NCI-H82 (cell line): ENCODE measurements at regions not wholly inside any gene's neighbourhood (a gene's known extent, or its start where the extent isn't known, plus 50 kb on each side); places are given as distances from the start of the nearest gene placed in this dataset.

Source experiments
- DNase-seq: peaks from one replicate; lab custom pipeline; 2025; lab: John Stamatoyannopoulos, UW

DNA sequence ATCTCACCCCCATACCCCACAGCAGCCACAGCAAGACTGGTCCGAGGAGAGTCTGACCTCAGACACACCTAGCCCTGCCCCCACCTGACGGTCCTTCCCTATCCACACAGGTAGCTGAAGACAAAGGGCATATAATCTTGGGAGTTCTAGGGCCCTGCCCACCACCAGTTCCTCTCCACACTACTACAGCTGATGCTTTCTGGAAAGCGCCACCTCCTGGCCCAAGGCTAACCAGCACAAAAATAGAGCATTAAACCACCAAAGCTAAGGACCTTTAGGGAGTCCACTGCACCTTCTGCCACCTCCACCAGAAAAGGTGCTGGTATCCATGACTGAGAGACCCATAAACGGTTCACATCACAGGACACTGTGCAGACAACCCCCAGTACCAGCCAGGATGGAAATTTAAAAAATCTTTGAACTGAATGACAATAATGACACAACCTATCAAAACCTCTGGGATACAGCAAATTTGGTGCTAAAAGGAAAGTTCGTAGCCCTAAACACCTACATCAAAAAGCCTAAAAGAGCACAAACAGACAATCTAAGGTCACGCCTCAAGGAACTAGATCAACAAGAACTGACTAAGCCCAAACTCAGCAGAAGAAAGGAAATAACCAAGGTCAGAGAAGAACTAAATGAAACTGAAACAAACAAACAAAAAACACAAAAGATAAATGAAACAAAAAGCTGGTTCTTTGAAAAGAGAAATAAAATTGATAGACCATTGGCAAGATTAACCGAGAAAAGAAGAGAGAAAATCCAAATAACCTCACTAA is 122.1 kb upstream of the TPRG1 start:
- DNase-seq: no peak

DNA sequence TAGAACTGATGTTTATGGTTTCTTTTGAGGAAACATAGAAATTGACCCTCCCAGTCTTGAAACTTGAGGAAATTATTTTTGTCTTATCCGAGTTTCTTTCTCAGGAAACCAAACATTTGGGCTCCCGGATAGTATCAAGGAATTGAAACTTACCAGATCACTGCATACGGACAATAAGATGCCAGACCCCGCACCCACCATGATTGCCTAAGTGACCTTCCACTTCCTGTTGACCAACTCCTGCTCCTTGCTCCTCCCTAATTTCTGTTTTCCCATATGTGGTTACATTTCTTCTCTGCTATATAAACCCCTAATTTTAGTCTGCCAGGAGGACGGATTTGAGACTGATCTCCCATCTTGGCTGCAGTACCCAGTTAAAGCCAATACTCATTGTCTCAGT is 118.4 kb upstream of the TPRG1 start:
- no peak for DNase-seq

- no peak for DNase-seq
Observed at GRCh38 chr3:189056646-189057335, 115.0 kb upstream of the TPRG1 start.

DNA sequence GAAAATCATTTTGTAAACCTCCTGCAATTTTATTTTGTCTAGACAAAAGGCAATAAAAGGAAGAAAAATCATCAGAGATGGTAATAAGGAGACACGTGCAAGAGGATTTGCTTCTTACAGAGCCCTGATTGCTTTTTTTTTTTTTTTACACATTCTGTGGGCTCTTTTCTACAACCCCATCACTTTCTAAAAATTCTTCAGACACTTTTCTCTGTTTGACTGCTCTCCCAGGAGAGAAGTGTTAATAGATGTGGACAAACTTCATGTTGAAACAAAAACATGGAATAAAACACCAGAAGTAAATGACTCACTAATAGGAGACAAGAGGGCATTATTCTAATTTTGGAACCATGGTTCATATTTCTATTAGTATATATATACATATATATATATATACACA is 114.4 kb upstream of the TPRG1 start:
- DNase-seq: no peak

DNA sequence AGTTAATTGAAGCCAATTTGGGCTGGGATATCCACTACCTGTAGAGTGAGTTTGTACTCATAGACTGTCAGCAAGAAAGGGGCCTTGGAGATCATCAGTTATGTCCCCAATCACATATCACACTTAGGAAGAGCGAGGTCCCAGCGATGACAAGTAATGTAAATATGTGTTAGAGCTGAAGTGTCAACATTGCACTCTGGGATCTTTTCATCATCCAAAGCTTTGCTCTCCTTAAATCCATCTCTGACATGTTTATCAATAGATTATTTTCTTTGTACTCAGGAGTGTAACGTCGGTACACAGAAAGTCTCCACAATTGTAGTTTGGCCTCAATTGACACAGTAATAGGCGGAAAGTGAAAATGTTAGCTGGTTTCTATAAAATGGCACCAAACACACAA is 113.7 kb upstream of the TPRG1 start:
- no peak for DNase-seq

DNA sequence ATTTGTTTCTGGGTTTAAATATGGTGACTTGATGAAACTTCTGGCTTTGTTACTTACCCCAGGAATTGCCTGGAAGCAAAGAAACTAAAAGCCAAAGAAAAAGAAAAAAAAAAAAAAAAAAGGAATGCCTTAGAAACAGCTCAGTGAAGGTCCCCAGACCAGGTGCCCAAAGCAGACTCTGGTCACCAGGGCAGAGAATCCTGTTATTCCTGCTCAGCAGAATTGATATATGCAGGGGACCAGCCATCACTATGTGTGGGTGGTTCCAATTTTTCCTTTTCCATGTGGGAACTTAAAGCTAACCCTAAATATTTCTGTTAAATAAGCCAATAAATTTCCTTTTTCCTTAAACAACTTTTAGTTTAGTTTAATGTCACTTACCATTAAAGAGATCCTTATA is 100.8 kb upstream of the TPRG1 start:
- no peak for DNase-seq

DNA sequence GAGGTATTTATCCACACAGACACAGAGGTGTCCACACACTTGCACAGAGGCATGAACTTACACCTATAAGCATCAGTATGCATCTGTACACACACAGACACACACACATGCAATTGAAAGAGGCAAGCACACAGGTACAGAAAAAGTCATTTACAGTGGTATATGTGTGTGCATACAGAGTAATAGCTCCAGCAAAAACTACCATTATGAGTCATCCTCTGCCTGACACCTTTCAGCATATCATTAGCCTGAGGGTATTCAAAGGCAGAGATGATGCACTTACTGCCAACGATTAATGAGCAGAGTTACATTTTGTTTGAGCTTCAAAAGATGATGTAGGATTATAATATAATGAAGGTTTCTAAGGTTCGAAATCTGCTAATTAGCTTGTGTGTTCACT is 100.3 kb upstream of the TPRG1 start:
- DNase-seq: no peak

DNA sequence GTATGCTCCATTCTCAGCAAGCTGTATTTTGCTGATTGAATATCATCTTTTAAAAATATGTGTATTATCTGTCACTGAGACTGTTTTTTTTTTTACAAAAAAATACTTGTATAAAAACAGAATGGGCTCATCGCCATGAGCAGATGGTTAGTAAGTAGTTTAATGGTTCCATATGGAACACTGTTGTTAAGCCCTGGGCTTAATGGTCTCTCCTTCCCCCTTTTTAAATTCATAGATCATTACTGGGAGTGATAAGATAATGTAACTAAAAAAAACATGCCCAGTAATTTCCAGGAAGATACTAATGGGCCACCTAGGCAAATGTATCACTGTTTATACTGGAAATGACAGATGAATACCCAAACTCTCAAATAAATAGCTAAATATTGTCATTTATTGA is 95.3 kb upstream of the TPRG1 start:
- peak; percentile 88 for DNase-seq

DNA sequence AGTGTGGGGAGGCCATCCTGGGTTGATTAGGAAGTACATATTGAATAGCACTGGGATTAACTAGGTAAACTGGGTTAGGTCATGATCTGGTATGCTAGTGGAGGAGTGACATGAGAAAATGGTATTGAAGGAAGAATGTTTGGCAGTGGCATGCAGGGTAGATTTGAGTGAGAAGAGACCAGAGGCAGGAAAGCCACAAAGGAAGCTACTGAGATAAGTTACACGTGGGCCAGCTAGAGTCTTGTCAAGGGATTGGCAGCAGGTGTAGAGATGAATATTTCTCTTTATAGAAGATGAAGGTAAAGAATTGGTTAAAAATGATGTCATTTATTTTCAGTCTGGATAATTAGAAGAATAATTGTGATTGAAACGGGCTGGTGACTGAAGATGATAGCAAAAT is 91.0 kb upstream of the TPRG1 start:
- DNase-seq: no peak

- DNase-seq: no peak
Observed at GRCh38 chr3:189082666-189083427, 88.9 kb upstream of the TPRG1 start.

- no peak for DNase-seq
Observed at GRCh38 chr3:189084620-189085019, 87.2 kb upstream of the TPRG1 start.

- DNase-seq: no peak
Observed at GRCh38 chr3:189092547-189092946, 79.2 kb upstream of the TPRG1 start.

- no peak for DNase-seq
Observed at GRCh38 chr3:189094539-189094938, 77.2 kb upstream of the TPRG1 start.

DNA sequence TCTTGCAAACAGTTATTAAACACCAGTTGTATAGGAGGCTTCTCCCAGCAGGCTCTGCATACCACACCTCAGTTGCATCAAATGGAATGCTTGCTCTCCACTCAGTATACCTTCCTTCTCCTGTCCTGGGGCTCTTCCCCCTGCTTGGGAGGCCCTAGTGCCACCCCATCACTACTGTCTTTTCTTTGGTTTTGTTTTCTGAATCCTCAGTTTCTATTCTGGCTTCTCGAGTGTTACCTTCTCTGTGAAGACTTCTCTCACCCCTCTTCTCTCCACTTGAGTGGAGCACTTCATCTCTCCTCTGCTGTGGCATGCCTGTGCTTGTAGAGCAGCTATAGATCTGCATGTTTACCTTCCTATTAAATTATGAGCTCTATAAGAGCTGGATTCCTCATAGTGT is 75.7 kb upstream of the TPRG1 start:
- no peak for DNase-seq

- DNase-seq: no peak
Observed at GRCh38 chr3:189099031-189099471, 72.7 kb upstream of the TPRG1 start.

DNA sequence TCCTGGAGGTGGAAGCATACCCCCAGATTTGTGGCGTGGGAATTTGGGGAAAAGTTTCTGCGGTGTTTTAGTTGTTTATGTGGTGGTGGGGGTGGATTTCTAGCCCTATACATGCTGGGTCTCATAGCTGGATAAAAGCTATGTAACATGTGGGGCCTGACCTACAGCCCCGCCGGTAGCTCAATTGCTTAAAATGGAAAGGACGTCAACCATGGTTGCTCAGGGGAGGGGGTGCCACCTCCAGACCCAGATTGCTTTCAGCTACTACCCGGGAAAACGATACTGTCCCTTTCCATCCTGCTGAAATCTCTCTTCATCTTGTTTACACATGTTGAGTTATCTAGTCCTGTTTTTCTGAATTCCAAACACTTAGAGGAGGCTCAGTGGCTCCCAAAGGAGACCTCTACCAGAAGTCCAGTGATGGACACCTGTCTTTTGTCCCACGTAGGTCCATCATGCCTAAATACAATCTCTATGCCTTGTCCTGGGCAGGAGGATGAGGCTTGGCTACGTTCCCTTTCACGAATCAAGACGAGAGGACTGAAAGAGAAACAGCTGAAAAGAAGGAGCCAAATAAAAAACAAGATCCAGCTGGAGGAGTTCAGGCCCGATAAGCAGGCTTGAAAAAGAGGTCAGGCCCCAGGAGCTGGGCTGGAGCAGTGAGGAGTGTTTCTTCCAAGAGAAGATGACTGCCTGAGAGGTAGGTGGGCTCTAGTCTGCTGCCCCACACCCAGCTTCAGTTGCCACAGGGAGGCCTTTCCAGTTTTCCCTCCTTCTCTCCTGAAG is 72.1 kb upstream of the TPRG1 start:
- DNase-seq: no peak

GRCh38 chr3:189100866-189101265 is 70.9 kb upstream of the TPRG1 start:
- DNase-seq: no peak

DNA sequence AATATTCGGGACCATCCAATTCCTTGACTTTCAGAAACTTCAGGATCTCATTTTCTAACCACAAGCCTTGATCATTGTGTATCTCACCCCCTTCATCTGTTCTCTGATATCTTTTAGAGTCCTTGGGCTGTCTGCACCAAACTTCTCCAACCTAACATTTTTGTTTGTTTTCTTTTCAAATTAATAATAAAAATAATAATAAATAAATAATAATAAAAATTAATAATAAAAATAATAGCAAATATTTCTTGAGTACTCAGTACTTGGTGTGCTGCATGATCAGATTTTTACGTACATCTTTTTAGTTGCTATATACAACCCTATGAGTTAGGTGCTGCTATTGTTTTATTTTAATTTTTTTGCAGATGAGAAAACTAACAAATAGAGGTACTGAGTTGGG is 70.2 kb upstream of the TPRG1 start:
- no peak for DNase-seq

DNA sequence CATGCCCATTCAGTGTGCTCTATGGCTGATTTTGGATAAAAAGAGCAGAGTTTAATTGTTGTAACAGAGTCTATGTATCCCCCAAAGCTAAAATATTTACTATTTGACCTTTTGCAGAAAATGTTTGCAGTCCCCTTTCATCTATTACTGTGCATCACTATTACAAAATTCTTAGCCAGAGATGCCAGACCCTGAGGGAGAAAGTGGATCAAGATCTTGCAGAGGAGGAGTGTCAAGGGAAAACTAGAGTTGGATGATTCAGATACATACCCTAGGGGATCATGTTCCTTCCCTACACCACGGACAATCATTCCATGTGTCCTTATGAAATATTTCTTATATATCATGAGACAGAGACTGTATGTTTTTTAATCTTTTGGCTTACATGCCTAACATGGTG is 68.6 kb upstream of the TPRG1 start:
- DNase-seq: no peak

- DNase-seq: peak; percentile 73
Observed at GRCh38 chr3:189108067-189108466, 63.7 kb upstream of the TPRG1 start.

- DNase-seq: no peak
Observed at GRCh38 chr3:189108735-189109134, 63.0 kb upstream of the TPRG1 start.

- no peak for DNase-seq
Observed at GRCh38 chr3:189109145-189109544, 62.6 kb upstream of the TPRG1 start.
